Transverse colon (tissue), 4 donors: ENCODE measurements at regions not wholly inside any gene's neighbourhood (a gene's known extent, or its start where the extent isn't known, plus 50 kb on each side); places are given as distances from the start of the nearest gene placed in this dataset.

Experiments used
- DNase-seq: peaks from one replicate; pipeline ENCODE4 v3.0.0-alpha.2; 2019
- H3K27ac ChIP-seq, 4 donors: fragments of 200-600 bp; sonication (generic); 2 replicates each; pipeline ENCODE4 v1.5.1; 2016 to 2018; ENCODE audit warnings: inconsistent platforms in 4 of 4
- H3K27me3 ChIP-seq: fragments of 200-600 bp; sonication (generic); 2 replicates; pipeline ENCODE4 v1.5.1; 2017; ENCODE audit warnings: inconsistent platforms
- H3K36me3 ChIP-seq, 4 donors: fragments of 200-600 bp; sonication (generic); 2 replicates each; pipeline ENCODE4 v1.5.1; 2017 to 2019; ENCODE audit warnings: inconsistent platforms in 4 of 4
- H3K4me1 ChIP-seq, 4 donors: fragments of 200-600 bp; sonication (generic); 2 replicates each; pipeline ENCODE4 v1.5.1; 2017 to 2020; ENCODE audit warnings: inconsistent platforms in 4 of 4
- H3K4me3 ChIP-seq, 4 donors: fragments of 200-600 bp; sonication (generic); 1 replicate in 1 of 4; 2 replicates in 3 of 4; pipeline versions ENCODE4 v1.5.1 to v1.6.1; 2017 to 2019; ENCODE audit warnings: inconsistent platforms in 4 of 4
- H3K9me3 ChIP-seq, 2 donors: fragments of 200-600 bp; sonication (generic); 2 replicates each; pipeline ENCODE4 v1.5.1; 2017 to 2019; ENCODE audit warnings: inconsistent platforms in 2 of 2
- CTCF ChIP-seq, 5 experiments: fragments of 200-600 bp in 3 of 5; fragments of 450-650 bp in 2 of 5; sonication (generic) in 3 of 5; IDR thresholded peaks; 1 replicate in 2 of 5; 2 replicates in 3 of 5; pipeline ENCODE4 v1.5.1; 2016 to 2017; ENCODE audit warnings: antibody characterized with exemption in 5 of 5, inconsistent platforms in 3 of 5, mild to moderate bottlenecking in 2 of 5, moderate library complexity in 1 of 5
- EP300 ChIP-seq: sonication (generic); formaldehyde crosslinking; IDR thresholded peaks from one replicate; pipeline ENCODE4 v1.6.1; 2017; ENCODE audit warnings: antibody characterized with exemption, low read depth
- POLR2A ChIP-seq: fragments of 450-650 bp; IDR thresholded peaks from one replicate; pipeline ENCODE4 v1.6.1; 2016; ENCODE audit warnings: antibody characterized with exemption, mild to moderate bottlenecking, moderate library complexity
- POLR2AphosphoS5 ChIP-seq, 3 donors: sonication (generic); formaldehyde crosslinking; IDR thresholded peaks; one replicate each; pipeline ENCODE4 v1.6.1; 2016; ENCODE audit warnings: antibody characterized with exemption in 3 of 3
- WGBS, 2 donors: methylation state at CpG; one replicate each; pipeline ENCODE4 v1.1.5; 2018; ENCODE audit warnings: low coverage in 1 of 2; 5-methylcytosine and 5-hydroxymethylcytosine counted together
- in situ Hi-C, 4 donors: fragments of 200-750 bp; cut with MboI; loops; one replicate each; pipeline versions ENCODE4 v1.15.0 to v1.15.1; 2017; ENCODE audit warnings: low sequenced_read_pairs in 3 of 4, low pct_ligation_motif_present in 1 of 4, low pct_unique_long_range_greater_than_20kb in 1 of 4
- intact Hi-C: fragments of 100-400 bp; cut with DNase I; formaldehyde crosslinking; loops from one replicate; pipeline ENCODE4 v1.15.1; 2023; ENCODE audit warnings: low total_unique reads

GRCh38 chr2:147487978-147488289 is 356.9 kb upstream of the ACVR2A start:
- H3K27me3 ChIP-seq = no peaks in the 10 kb centered on the region
- DNase-seq = no peak
- intact Hi-C loops (no loop called here), in situ Hi-C loops (no loop called here)
- H3K36me3 ChIP-seq = no peaks in the 10 kb centered on the region
- H3K9me3 ChIP-seq = no peaks in the 10 kb centered on the region
- TF ChIP-seq EP300 (no peak), POLR2AphosphoS5 (IDR thresholded peaks at IDR 0.05) (no peak), CTCF (IDR thresholded peaks at IDR 0.05) (no peak), POLR2A (no peak)
- H3K27ac ChIP-seq = no peak overlapping the region
- 86 to 89% methylated on average over 2 of the region's 2 CpGs for WGBS, 2 donors
- peaks cover 0 to 16% (median 0%) of the 10 kb centered on the region in 4 donors for H3K4me1 ChIP-seq
- H3K4me3 ChIP-seq = no peak overlapping the region

DNA sequence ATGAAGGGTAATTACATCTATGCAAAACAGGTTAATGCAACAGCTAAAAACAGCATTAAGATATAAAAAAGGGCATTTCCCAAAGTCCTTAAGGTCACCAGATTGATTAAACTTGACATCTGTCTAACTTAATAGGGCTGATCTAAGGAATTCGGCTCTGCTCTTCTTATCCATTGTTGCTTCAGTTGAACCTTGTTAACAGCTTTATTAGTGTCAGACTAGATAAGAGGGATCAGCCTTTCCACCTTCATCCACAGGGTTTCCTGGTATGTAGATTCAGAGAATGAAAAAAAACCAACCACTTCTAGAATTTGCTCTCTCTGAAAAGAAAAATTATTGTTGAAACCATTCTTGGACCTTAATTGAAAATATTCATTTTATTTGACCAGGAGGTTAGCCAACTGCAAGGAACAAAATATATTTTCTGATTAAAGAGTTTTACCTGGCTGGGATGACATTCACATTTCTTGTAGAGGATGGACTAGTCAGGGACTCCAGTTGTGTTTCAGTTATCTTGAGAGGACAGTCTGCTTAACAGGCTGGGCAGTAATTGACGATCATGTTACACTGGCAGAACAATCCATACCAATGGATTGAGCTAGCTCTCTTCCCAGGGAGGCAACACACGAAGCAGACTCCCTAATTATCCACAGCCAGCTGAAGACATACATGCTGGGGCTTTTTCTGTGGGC is 357.4 kb upstream of the ACVR2A start:
- Histone ChIP-seq H3K4me3 (no peak overlapping the region), H3K36me3 (no peaks in the 10 kb centered on the region), H3K4me1 (peaks cover 0 to 16% (median 0%) of the 10 kb centered on the region in 4 donors), H3K27ac (no peak overlapping the region), H3K27me3 (no peaks in the 10 kb centered on the region), H3K9me3 (no peaks in the 10 kb centered on the region)
- intact Hi-C loops = no loop called here
- no peak for DNase-seq
- 57 to 75% methylated on average over 2 to 3 of the region's 3 CpGs for WGBS, 2 donors
- no peak for TF ChIP-seq POLR2AphosphoS5 (IDR thresholded peaks at IDR 0.05)
- TF ChIP-seq EP300 = no peak
- no peak for TF ChIP-seq POLR2A
- no peak for TF ChIP-seq CTCF (IDR thresholded peaks at IDR 0.05)
- in situ Hi-C loops = no loop called here

- TF ChIP-seq EP300 (no peak), POLR2AphosphoS5 (IDR thresholded peaks at IDR 0.05) (no peak), POLR2A (no peak), CTCF (IDR thresholded peaks at IDR 0.05) (no peak)
- Histone ChIP-seq H3K36me3 (no peaks in the 10 kb centered on the region), H3K9me3 (no peaks in the 10 kb centered on the region), H3K27me3 (no peaks in the 10 kb centered on the region), H3K27ac (no peak overlapping the region), H3K4me3 (no peak overlapping the region), H3K4me1 (no peaks in the 10 kb centered on the region)
- DNase-seq = no peak
- in situ Hi-C loops (no loop called here), intact Hi-C loops (no loop called here)
These were observed 359.5 kb upstream of the ACVR2A start for GRCh38 chr2:147485210-147485851.

- WGBS, 2 donors = 50 to 55% methylated on average over 2 to 3 of the region's 3 CpGs
- DNase-seq = no peak
- intact Hi-C loops = no loop called here
- no peaks in the 10 kb centered on the region for H3K4me1 ChIP-seq
- no peaks in the 10 kb centered on the region for H3K9me3 ChIP-seq
- no peaks in the 10 kb centered on the region for H3K27me3 ChIP-seq
- in situ Hi-C loops = no loop called here
- no peak overlapping the region for H3K4me3 ChIP-seq
- no peaks in the 10 kb centered on the region for H3K36me3 ChIP-seq
- TF ChIP-seq CTCF (IDR thresholded peaks at IDR 0.05) = no peak
- TF ChIP-seq POLR2AphosphoS5 (IDR thresholded peaks at IDR 0.05) = no peak
- no peak for TF ChIP-seq POLR2A
- TF ChIP-seq EP300 = no peak
- H3K27ac ChIP-seq = no peak overlapping the region
These were observed 360.9 kb upstream of the ACVR2A start for GRCh38 chr2:147483911-147484310.
